WTC11 (cell line): ENCODE measurements at regions not wholly inside any gene's neighbourhood (a gene's known extent, or its start where the extent isn't known, plus 50 kb on each side); places are given as distances from the start of the nearest gene placed in this dataset.

ENCODE experiments used
- ATAC-seq: fragments of 200-7000 bp; cut with Tn5 transposase; 2 replicates; pipeline ENCODE4 v1.10.0; 2021; ENCODE audit warnings: mild to moderate bottlenecking, moderate library complexity
- CTCF ChIA-PET: fragments of 300-600 bp; sonication (Branson Sonifier 250); formaldehyde crosslinking; loops from one replicate; lab custom pipeline; 2021; ENCODE audit warnings: antibody characterized with exemption; lab: Charles Lee
- POLR2A ChIA-PET: fragments of 350-600 bp; sonication (Branson Sonifier 250); formaldehyde crosslinking; loops from one replicate; lab custom pipeline; 2021; ENCODE audit warnings: antibody characterized with exemption; lab: Charles Lee
- DNase-seq: peaks from one replicate; pipeline ENCODE4 v3.0.0; 2021; ENCODE audit warnings: low spot score
- H3K27ac Mint-ChIP-seq: 2 replicates; pipeline ENCODE4 v1.8.0; 2021; ENCODE audit warnings: mixed read lengths
- H3K27me3 Mint-ChIP-seq: 2 replicates; pipeline ENCODE4 v1.8.0; 2021; ENCODE audit warnings: low read depth, mild to moderate bottlenecking, moderate library complexity, mixed read lengths
- H3K36me3 Mint-ChIP-seq: 2 replicates; pipeline ENCODE4 v1.8.0; 2021; ENCODE audit warnings: mixed read lengths
- H3K4me1 Mint-ChIP-seq: 2 replicates; pipeline ENCODE4 v1.8.0; 2022; ENCODE audit warnings: mixed read lengths
- H3K4me3 Mint-ChIP-seq: 2 replicates; pipeline ENCODE4 v1.8.0; 2021; ENCODE audit warnings: mild to moderate bottlenecking, moderate library complexity, mixed read lengths
- H3K9me3 Mint-ChIP-seq: 2 replicates; pipeline ENCODE4 v1.8.0; 2021; ENCODE audit warnings: mixed read lengths
- CDX4 ChIP-seq: fragments of 250-450 bp; sonication (Bioruptor Pico); IDR thresholded peaks from 2 replicates; pipeline ENCODE4 v1.9.0; 2021; ENCODE audit warnings: moderate library complexity, mild to moderate bottlenecking, inconsistent platforms, borderline replicate concordance
- CREB1 ChIP-seq: sonication (generic); formaldehyde crosslinking; IDR thresholded peaks from 2 replicates; pipeline ENCODE4 v1.8.0; 2023; ENCODE audit warnings: mild to moderate bottlenecking, missing genetic modification reagents
- E2F1 ChIP-seq: sonication (generic); formaldehyde crosslinking; IDR thresholded peaks from 2 replicates; pipeline ENCODE4 v1.8.0; 2022; ENCODE audit warnings: mild to moderate bottlenecking, missing genetic modification reagents
- E2F4 ChIP-seq: sonication (generic); formaldehyde crosslinking; IDR thresholded peaks from 2 replicates; pipeline ENCODE4 v1.8.1; 2022; ENCODE audit warnings: low read depth, mild to moderate bottlenecking, moderate library complexity, missing genetic modification reagents, borderline replicate concordance
- ESRRA ChIP-seq: sonication (generic); formaldehyde crosslinking; IDR thresholded peaks from 2 replicates; pipeline ENCODE4 v1.8.1; 2022; ENCODE audit warnings: mild to moderate bottlenecking, missing genetic modification reagents, borderline replicate concordance
- ETV6 ChIP-seq: sonication (generic); formaldehyde crosslinking; IDR thresholded peaks from 2 replicates; pipeline ENCODE4 v1.8.1; 2022; ENCODE audit warnings: mild to moderate bottlenecking, missing genetic modification reagents
- FOXJ3 ChIP-seq: sonication (generic); formaldehyde crosslinking; IDR thresholded peaks from 2 replicates; pipeline ENCODE4 v1.9.0; 2021; ENCODE audit warnings: missing genetic modification reagents, mild to moderate bottlenecking, borderline replicate concordance
- GABPB1 ChIP-seq: sonication (generic); formaldehyde crosslinking; IDR thresholded peaks from 2 replicates; pipeline ENCODE4 v1.8.1; 2023; ENCODE audit warnings: mild to moderate bottlenecking, missing genetic modification reagents
- KAT7 ChIP-seq: sonication (generic); formaldehyde crosslinking; IDR thresholded peaks from 2 replicates; pipeline ENCODE4 v1.8.1; 2023; ENCODE audit warnings: missing genetic modification reagents, mild to moderate bottlenecking, borderline replicate concordance
- MAX ChIP-seq: sonication (generic); formaldehyde crosslinking; IDR thresholded peaks from 2 replicates; pipeline ENCODE4 v1.8.0; 2022; ENCODE audit warnings: mild to moderate bottlenecking, missing genetic modification reagents
- NR2C2 ChIP-seq: sonication (generic); formaldehyde crosslinking; IDR thresholded peaks from 2 replicates; pipeline ENCODE4 v1.8.0; 2022; ENCODE audit warnings: mild to moderate bottlenecking, missing genetic modification reagents
- PRDM15 ChIP-seq: sonication (generic); formaldehyde crosslinking; IDR thresholded peaks from 2 replicates; pipeline ENCODE4 v1.8.0; 2022; ENCODE audit warnings: missing genetic modification reagents
- TEAD1 ChIP-seq: sonication (generic); formaldehyde crosslinking; IDR thresholded peaks from 2 replicates; pipeline ENCODE4 v1.8.0; 2022; ENCODE audit warnings: mild to moderate bottlenecking, missing genetic modification reagents
- TEAD4 ChIP-seq: sonication (generic); formaldehyde crosslinking; IDR thresholded peaks from 2 replicates; pipeline ENCODE4 v1.8.0; 2022; ENCODE audit warnings: mild to moderate bottlenecking, missing genetic modification reagents
- ZBTB43 ChIP-seq: sonication (generic); formaldehyde crosslinking; IDR thresholded peaks from 2 replicates; pipeline ENCODE4 v1.8.1; 2023; ENCODE audit warnings: mild to moderate bottlenecking, missing genetic modification reagents
- ZNF138 ChIP-seq: sonication (generic); formaldehyde crosslinking; conservative IDR thresholded peaks from 2 replicates; pipeline ENCODE4 v1.8.1; 2022; ENCODE audit warnings: mild to moderate bottlenecking, moderate library complexity, missing genetic modification reagents
- ZNF219 ChIP-seq: sonication (generic); formaldehyde crosslinking; IDR thresholded peaks from 2 replicates; pipeline ENCODE4 v1.8.0; 2023; ENCODE audit warnings: missing genetic modification reagents, mild to moderate bottlenecking, borderline replicate concordance
- ZNF232 ChIP-seq: sonication (generic); formaldehyde crosslinking; IDR thresholded peaks from 2 replicates; pipeline ENCODE4 v1.8.0; 2022; ENCODE audit warnings: mild to moderate bottlenecking, missing genetic modification reagents
- ZNF423 ChIP-seq: fragments of 250-450 bp; sonication (Bioruptor Pico); IDR thresholded peaks from 2 replicates; pipeline ENCODE4 v2.1.2; 2022; ENCODE audit warnings: mild to moderate bottlenecking, moderate library complexity
- ZNF532 ChIP-seq: fragments of 250-450 bp; sonication (Bioruptor Pico); IDR thresholded peaks from 2 replicates; pipeline ENCODE4 v1.9.0; 2021; ENCODE audit warnings: mild to moderate bottlenecking, borderline replicate concordance
- ZNF671 ChIP-seq: fragments of 250-450 bp; sonication (Bioruptor Pico); IDR thresholded peaks from 2 replicates; pipeline ENCODE4 v1.8.0; 2021; ENCODE audit warnings: mild to moderate bottlenecking

- DNase-seq = no peak
- Mint-ChIP-seq H3K9me3 (no peaks in the 10 kb centered on the region), H3K4me1 (peaks cover 7% of the 10 kb centered on the region), H3K36me3 (no peaks in the 10 kb centered on the region), H3K4me3 (no peak overlapping the region), H3K27me3 (no peaks in the 10 kb centered on the region), H3K27ac (no peak overlapping the region; the same call in 1 of the 2 replicates)
- POLR2A ChIA-PET = no interaction called here
- CTCF ChIA-PET = no interaction called here
- no peak for TF ChIP-seq ZBTB43
- TF ChIP-seq ZNF671 (CRISPR knock-in tag) = no peak
- TF ChIP-seq E2F1 (CRISPR knock-in tag) = no peak
- TF ChIP-seq E2F4 (CRISPR knock-in tag) = no peak
- TF ChIP-seq PRDM15 (CRISPR knock-in tag) = no peak
- TF ChIP-seq TEAD1 (CRISPR knock-in tag) = no peak
- no peak for TF ChIP-seq ZNF532
- TF ChIP-seq ETV6 (CRISPR knock-in tag) = no peak
- no peak for TF ChIP-seq ZNF138
- no peak for TF ChIP-seq ZNF232 (CRISPR knock-in tag)
- ATAC-seq = no peak
Measured at GRCh38 chr4:41410049-41410448, 127.9 kb upstream of the LIMCH1 start.

GRCh38 chr4:41413670-41414411 lies 124.1 kb upstream of the LIMCH1 start:
- H3K9me3 Mint-ChIP-seq = no peaks in the 10 kb centered on the region
- H3K36me3 Mint-ChIP-seq = no peaks in the 10 kb centered on the region
- peaks cover 11% of the 10 kb centered on the region for H3K4me1 Mint-ChIP-seq
- DNase-seq = no peak
- no peak overlapping the region for H3K4me3 Mint-ChIP-seq
- no peaks in the 10 kb centered on the region; the same call in 1 of the 2 replicates for H3K27me3 Mint-ChIP-seq
- H3K27ac Mint-ChIP-seq = no peak overlapping the region
- no peak for ATAC-seq
- POLR2A ChIA-PET = no interaction called here
- CTCF ChIA-PET = no interaction called here
- TF ChIP-seq ESRRA (CRISPR knock-in tag) (no peak), CDX4 (no peak), MAX (CRISPR knock-in tag) (no peak), CREB1 (CRISPR knock-in tag) (no peak), TEAD4 (CRISPR knock-in tag) (no peak), ZNF219 (CRISPR knock-in tag) (no peak), KAT7 (CRISPR knock-in tag) (no peak), GABPB1 (CRISPR knock-in tag) (no peak), NR2C2 (no peak), ZNF232 (CRISPR knock-in tag) (no peak), ZNF423 (CRISPR knock-in tag) (no peak), FOXJ3 (CRISPR knock-in tag) (no peak)
